NCI-H460 (cell line): ENCODE measurements at regions not wholly inside any gene's neighbourhood (a gene's known extent, or its start where the extent isn't known, plus 50 kb on each side); places are given as distances from the start of the nearest gene placed in this dataset.
"Not testable (repeated sequence)": the region's sequence is repeated elsewhere in the genome, so short reads cannot be mapped to it uniquely, and the experiment has no call there.

Source experiments
- DNase-seq: peaks from one replicate; pipeline ENCODE4 v3.0.0-alpha.2; 2016; ENCODE audit warnings: low read depth; ENCODE audit errors: extremely low read depth

DNA sequence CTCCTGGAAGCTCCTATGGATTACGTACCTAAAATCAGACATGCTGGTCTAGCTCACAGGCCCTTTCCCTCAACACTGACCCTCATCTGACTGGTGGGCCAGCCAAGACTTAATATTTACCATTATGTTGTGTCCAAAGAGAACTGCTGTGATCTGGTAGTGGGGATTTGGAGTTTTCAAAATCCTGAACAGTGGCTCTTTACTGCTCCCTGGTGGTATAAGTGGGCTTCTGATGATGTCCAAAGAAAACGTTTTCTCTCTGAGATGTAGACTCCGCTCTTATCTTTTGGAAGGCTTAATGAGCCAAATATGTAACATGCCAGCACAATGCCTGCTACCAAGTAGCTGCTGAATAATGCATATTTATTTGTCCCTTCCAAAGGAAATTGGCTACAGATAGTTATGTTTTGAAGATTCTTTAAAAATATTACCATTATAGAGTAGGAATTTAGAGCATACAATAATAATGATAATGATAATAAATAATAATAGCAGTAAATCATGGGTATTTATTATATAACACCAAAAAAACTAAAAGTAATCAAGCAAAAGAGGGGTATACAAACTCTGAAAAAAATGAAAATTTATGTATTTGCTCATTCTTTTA lies 406.6 kb upstream of the TNC start:
- peak; percentile 45 for DNase-seq

DNA sequence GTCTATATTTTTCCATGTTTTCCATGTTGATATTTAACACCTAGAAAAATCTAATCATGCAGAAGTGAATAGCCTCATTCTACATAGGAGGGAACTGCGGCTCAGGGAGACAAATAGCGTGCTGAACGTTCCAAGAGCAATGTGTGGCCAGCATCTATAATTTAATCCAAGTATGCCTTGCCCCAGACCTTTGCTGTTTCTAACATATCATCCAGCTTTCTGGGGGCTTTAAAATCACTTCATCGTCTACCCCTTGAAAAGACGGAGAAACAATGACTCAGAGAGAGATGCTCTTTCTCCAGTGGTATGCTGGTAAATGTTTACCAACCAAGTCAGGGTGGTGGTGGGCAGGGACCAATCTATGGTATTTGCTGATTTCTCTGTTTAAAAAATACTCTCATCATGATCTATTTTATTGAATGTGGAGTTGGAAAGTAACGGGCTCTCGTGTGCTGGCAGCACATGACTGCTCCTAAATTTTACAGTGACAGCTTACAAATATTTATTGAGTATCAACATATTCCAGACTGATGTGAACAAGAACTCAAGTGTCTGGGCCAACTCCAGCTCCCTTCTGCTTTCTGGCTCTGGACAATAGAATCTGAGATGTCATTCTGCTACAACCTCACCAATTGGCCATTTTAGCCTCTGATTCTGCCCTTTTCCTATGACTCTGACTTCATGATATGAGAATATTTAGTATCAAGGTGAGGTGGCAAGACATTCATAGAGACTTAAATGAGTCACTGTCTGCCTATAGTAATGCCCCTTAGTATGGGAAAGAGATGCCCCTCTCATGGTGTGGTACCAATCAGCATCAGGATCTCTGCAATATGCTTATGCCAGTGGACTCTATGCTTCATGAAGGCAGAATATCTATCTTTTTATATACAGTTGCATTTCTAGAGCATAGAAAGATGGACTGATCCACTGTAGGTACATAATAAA lies 407.4 kb upstream of the TNC start:
- DNase-seq: no peak

DNA sequence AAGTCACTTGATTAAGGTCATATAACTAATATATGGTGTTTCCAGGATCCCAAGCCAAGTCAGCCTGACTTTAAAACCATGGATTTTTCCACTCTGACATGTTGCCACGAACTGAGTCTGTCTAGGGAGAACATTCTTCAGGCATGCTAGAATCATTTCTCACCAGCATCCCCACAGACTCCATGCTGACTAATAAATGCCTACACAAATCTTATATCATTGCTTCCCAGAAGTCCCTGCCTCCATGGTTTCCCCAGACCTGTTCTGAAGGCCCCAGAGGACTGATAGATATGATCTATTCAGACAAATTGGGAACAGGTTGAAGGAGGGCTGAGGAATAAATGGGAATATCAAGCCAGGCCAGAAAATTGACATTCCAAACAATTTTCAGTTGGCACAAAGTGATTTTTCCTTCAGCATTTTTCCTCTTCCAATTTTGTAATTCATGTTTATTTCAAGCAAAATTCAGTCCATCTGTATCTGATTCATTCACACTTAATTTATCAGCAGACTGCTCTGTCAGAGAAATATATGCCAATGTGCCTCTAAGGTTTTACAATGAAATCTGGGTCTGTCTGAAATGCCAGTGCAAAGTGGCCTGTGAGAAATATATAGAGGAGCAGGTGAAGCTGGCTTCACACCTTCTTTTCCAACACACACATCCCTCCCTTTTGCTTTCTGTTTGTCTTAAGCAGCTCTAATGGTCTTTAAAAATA lies 413.6 kb upstream of the TNC start:
- DNase-seq: no peak

- no peak for DNase-seq
Measured at GRCh38 chr9:115533511-115533910, 415.6 kb upstream of the TNC start.

DNA sequence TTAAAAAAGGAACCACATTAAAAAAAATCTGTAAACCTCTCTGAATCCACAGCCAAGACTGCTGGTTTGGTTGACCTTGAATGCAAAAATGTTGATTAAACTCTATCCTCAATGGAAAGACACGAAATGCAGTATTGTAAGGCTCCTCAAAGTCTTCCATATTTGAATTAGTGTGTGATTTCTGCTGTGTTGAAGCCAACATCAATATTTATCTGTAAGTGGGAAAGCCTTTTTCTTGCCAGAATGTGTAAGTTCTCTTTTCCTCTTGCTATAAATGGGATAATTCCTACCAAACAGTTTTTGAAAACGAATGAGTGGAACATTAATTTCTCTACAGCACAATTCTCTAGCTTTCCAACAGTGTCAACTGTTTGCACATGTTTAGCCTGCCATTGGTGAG lies 422.1 kb upstream of the TNC start:
- DNase-seq: no peak

DNA sequence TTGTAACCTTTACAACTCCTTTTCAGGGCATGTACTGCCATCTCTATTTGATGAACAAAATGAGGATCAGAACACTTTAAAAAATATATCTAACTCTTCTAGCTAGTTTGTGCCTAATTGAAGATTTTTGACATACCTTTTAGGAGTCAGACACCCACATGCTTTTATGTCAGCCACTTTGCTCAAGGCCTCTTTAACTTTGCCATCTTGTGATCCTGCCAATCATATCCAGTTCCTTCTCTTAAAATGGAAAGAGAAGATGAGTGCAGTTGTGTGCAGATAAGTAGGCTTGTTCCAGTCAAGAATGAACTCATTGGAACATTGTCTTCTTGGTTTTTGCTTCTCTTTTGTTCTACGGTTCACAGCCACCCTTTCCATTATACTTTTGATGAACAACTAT lies 425.6 kb upstream of the TNC start:
- no peak for DNase-seq

GRCh38 chr9:115548609-115549260 lies 430.8 kb upstream of the TNC start:
- no peak for DNase-seq

DNA sequence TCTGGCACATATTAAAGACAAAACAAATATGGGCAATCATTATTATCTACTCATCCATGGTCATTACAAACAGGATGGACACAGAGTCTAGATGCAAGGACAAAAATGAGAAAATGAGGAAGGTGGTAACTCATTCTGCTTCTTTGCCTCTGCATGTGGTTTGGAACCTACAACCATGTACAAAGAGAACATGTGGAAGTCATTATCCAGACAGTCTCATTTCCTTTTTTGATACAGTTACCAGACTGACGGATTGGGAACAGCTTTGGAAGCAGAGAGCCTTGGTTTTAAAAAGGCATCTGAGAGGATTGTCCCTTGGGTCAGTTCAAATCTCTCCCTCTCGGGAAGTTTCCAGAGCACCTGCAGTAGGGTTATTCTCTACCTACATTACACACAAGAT lies 433.4 kb upstream of the TNC start:
- DNase-seq: no peak

DNA sequence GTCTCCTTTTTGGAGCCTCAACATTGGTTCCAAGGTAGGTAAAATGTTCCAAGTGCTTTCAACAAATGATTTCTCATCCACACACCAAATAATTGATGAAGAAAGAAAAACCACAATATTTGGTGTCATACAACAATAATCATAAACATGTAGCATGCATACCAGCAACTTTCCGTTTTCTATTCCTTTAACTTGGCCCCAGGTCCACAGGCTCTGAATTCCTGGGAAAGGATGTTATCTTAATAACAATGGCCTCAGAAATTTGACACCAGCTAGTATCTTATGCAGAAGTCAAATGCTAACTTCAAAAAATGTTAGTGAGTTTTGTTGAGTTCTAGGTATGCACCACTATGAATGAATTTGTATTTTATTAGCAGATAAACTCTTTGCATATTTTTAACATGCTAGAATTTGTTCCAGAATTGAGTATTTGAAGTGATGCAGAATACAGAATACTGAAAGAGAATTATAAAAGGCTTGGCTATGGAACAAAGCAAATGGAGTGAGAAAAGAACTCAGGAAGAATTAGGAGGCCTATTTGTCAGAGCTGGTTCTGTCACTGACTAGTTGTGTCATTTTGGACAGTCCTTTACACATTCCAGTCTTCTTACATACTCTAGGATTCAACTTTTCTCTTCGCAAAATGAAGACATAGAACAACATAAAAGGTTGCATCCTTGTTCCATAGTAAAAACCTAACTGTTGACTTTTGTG lies 435.3 kb upstream of the TNC start:
- no peak for DNase-seq

GRCh38 chr9:115556432-115556831 lies 438.5 kb upstream of the TNC start:
- DNase-seq: no peak

- no peak for DNase-seq
Measured at GRCh38 chr9:115575147-115575546, 457.2 kb upstream of the TNC start.

- not testable (repeated sequence) for DNase-seq
Measured at GRCh38 chr9:115585458-115585857, 467.5 kb upstream of the TNC start.

GRCh38 chr9:115587310-115587709 lies 469.4 kb upstream of the TNC start:
- DNase-seq: no peak

- DNase-seq: no peak
Measured at GRCh38 chr9:115590011-115590410, 472.1 kb upstream of the TNC start.

- peak; percentile 90 for DNase-seq
Measured at GRCh38 chr9:115591584-115591984, 473.6 kb upstream of the TNC start.

- peak; percentile 56 for DNase-seq
Measured at GRCh38 chr9:115593587-115594091, 475.7 kb upstream of the TNC start.

GRCh38 chr9:115594557-115594956 lies 476.6 kb upstream of the TNC start:
- no peak for DNase-seq

DNA sequence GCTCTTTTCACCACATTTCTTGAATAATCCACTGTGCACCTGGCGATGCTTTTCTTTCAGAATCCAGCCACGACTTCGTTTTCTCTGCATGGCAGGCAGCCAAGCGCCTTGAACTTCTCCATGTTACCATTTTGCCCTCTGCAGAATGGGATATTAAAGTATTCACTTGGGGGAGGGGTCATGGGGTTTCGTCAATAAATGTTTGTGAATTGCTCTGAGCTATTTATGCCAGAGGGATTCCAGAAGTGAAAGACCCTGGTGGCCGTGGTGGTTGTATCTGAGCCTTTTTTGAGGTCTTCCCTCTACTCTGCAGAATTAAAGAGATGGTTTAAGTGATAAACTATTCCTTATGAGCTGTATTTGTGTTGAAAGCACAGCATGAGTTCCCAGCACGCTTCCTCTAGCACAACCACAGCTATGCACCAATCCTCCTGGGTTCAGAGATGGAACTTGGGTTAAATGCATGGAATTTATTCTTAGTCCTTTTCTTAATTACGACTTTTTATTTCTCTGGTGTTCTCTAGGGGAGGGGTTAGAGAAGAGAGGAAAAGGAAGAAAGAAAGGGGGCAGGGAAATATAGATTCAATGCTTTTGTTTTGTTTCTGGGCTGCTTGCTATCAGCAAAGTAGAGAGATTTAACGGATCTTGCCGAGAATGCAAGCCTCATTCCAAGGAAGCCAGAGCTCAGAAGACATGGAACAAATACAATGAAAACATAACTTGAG lies 478.2 kb upstream of the TNC start:
- no peak for DNase-seq

GRCh38 chr9:115596746-115597080 lies 478.8 kb upstream of the TNC start:
- DNase-seq: no peak
